SK-N-SH treated with all-trans-retinoic acid at 6 μM for 48 hours (cell line): ENCODE measurements at regions not wholly inside any gene's neighbourhood (a gene's known extent, or its start where the extent isn't known, plus 50 kb on each side); places are given as distances from the start of the nearest gene placed in this dataset.

Experiments used
- CREB5 ChIP-seq: fragments of 250-450 bp; sonication (Bioruptor Pico); IDR thresholded peaks from 2 replicates; pipeline ENCODE4 v1.5.1; 2020; ENCODE audit warnings: low read depth, mild to moderate bottlenecking, moderate library complexity
- CSDC2 ChIP-seq: fragments of 250-450 bp; sonication (Bioruptor Pico); IDR thresholded peaks from 2 replicates; pipeline ENCODE4 v1.5.0; 2020; ENCODE audit warnings: mild to moderate bottlenecking, moderate library complexity
- GLIS3 ChIP-seq: fragments of 250-450 bp; sonication (Bioruptor Pico); IDR thresholded peaks from 2 replicates; pipeline ENCODE4 v1.5.0; 2020; ENCODE audit warnings: mild to moderate bottlenecking, moderate library complexity
- ISL1 ChIP-seq: fragments of 250-450 bp; sonication (Bioruptor Pico); IDR thresholded peaks from 2 replicates; pipeline ENCODE4 v2.1.2; 2022; ENCODE audit warnings: mild to moderate bottlenecking, moderate library complexity
- OSR1 ChIP-seq: fragments of 250-450 bp; sonication (Bioruptor Pico); IDR thresholded peaks from 2 replicates; pipeline ENCODE4 v1.8.0; 2022; ENCODE audit warnings: moderate library complexity, mild to moderate bottlenecking, inconsistent platforms
- TCF4 ChIP-seq: fragments of 250-450 bp; sonication (Bioruptor Pico); IDR thresholded peaks from 2 replicates; pipeline ENCODE4 v1.8.0; 2021; ENCODE audit warnings: mild to moderate bottlenecking, moderate library complexity, borderline replicate concordance
- ZFP30 ChIP-seq: fragments of 450-650 bp; formaldehyde crosslinking; IDR thresholded peaks from 2 replicates; pipeline ENCODE4 v1.5.0; 2022; ENCODE audit warnings: mild to moderate bottlenecking, moderate library complexity
- ZNF565 ChIP-seq: fragments of 450-650 bp; formaldehyde crosslinking; conservative IDR thresholded peaks from 2 replicates; pipeline ENCODE4 v1.5.0; 2020; ENCODE audit warnings: low read depth, mild to moderate bottlenecking, moderate library complexity
- ZNF8 ChIP-seq: fragments of 450-650 bp; formaldehyde crosslinking; IDR thresholded peaks from 2 replicates; pipeline ENCODE4 v1.5.0; 2020; ENCODE audit warnings: mild to moderate bottlenecking, moderate library complexity

GRCh38 chr14:95817271-95817670, 59.4 kb upstream of the TUNAR start:
- TF ChIP-seq GLIS3 (no peak), ZFP30 (no peak), CSDC2 (CRISPR knock-in tag) (no peak), ISL1 (CRISPR knock-in tag) (no peak), OSR1 (CRISPR knock-in tag) (no peak), TCF4 (CRISPR knock-in tag) (no peak), CREB5 (CRISPR knock-in tag) (no peak), ZNF8 (no peak), ZNF565 (CRISPR knock-in tag) (no peak)
